Hepatocyte (in vitro differentiated cells): ENCODE measurements at regions not wholly inside any gene's neighbourhood (a gene's known extent, or its start where the extent isn't known, plus 50 kb on each side); places are given as distances from the start of the nearest gene placed in this dataset.

Experiments used
- CTCF ChIP-seq: fragments of 200-600 bp; sonication (generic); IDR thresholded peaks from 2 replicates; pipeline ENCODE4 v1.5.1; 2016; ENCODE audit warnings: antibody characterized with exemption, mild to moderate bottlenecking; ENCODE audit not compliant: poor library complexity
- EZH2 ChIP-seq: fragments of 200-600 bp; sonication (generic); IDR thresholded peaks from 2 replicates; pipeline ENCODE4 v1.6.1; 2016; ENCODE audit warnings: antibody characterized with exemption, mild to moderate bottlenecking, borderline replicate concordance
- EZH2phosphoT487 ChIP-seq: fragments of 200-600 bp; sonication (generic); IDR thresholded peaks from one replicate; pipeline ENCODE4 v1.6.1; 2018; ENCODE audit warnings: antibody characterized with exemption, mild to moderate bottlenecking, low read depth, moderate library complexity; ENCODE audit not compliant: unreplicated experiment, severe bottlenecking

- no peak for TF ChIP-seq CTCF
- TF ChIP-seq EZH2phosphoT487: no peak
- TF ChIP-seq EZH2: no peak
Measured at GRCh38 chr3:88267847-88268246, 118.1 kb downstream of the C3orf38 start.
